ENCODE measurements at regions not wholly inside any gene's neighbourhood (a gene's known extent, or its start where the extent isn't known, plus 50 kb on each side); places are given as distances from the start of the nearest gene placed in this dataset.

DNA sequence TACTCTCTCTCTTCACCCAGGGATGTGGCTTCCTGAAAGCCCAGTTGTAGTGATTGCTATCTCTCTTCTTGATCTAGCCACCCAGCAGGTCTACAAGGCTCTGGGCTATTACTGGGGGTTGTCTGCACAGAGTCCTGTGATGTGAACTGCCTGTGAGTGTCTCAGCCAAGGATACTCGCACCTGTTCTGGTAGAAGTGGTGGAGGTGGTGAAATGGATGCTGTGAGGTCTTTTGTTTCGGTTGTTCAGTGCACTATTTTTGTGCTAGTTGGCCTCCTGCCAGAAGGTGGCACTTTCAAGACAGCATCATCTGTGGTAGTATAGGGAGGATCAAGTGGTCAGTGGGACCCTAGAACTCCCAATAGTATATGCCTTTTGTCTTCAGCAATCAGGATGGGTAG, 268.0 kb downstream of the GABRG1 start:
- no peak overlapping the region for H3K4me3 Mint-ChIP-seq (ENCODE audit: unreplicated experiment)
- intact Hi-C loops (cut with micrococcal nuclease; ENCODE audit: unreplicated experiment) = no loop called here
- no peaks in the 10 kb centered on the region for H3K27me3 Mint-ChIP-seq (ENCODE audit: insufficient read depth, unreplicated experiment)
- H3K4me1 ChIP-seq = no peaks in the 10 kb centered on the region
- POLR2A ChIA-PET = no interaction called here
- no peaks in the 10 kb centered on the region for H3K9me3 Mint-ChIP-seq (ENCODE audit: unreplicated experiment)
- H3K9me3 ChIP-seq = no peaks in the 10 kb centered on the region
- H3K36me3 ChIP-seq (ENCODE audit: control insufficient read depth, insufficient read depth, low read length) = no peaks in the 10 kb centered on the region
- DNase-seq = no peak
- H3K36me3 Mint-ChIP-seq (ENCODE audit: insufficient read depth, unreplicated experiment) = no peaks in the 10 kb centered on the region
- H3K4me3 ChIP-seq (ENCODE audit: low read depth, low read length) = no peak overlapping the region
- TF ChIP-seq, protein P1, sequence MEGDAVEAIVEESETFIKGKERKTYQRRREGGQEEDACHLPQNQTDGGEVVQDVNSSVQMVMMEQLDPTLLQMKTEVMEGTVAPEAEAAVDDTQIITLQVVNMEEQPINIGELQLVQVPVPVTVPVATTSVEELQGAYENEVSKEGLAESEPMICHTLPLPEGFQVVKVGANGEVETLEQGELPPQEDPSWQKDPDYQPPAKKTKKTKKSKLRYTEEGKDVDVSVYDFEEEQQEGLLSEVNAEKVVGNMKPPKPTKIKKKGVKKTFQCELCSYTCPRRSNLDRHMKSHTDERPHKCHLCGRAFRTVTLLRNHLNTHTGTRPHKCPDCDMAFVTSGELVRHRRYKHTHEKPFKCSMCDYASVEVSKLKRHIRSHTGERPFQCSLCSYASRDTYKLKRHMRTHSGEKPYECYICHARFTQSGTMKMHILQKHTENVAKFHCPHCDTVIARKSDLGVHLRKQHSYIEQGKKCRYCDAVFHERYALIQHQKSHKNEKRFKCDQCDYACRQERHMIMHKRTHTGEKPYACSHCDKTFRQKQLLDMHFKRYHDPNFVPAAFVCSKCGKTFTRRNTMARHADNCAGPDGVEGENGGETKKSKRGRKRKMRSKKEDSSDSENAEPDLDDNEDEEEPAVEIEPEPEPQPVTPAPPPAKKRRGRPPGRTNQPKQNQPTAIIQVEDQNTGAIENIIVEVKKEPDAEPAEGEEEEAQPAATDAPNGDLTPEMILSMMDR (IDR thresholded peaks at IDR 0.05; ENCODE audit: insufficient read depth in 1 of 2, low read depth in 1 of 2, low read length in 1 of 2, severe bottlenecking in 1 of 2, unreplicated experiment in 1 of 2) = no peak
- CTCF ChIA-PET = no interaction called here
- H3K27me3 ChIP-seq (replicated peaks; ENCODE audit: control insufficient read depth, insufficient read depth, low read length) = no peaks in the 10 kb centered on the region
- no peak overlapping the region for H3K27ac Mint-ChIP-seq (ENCODE audit: unreplicated experiment)
- no peaks in the 10 kb centered on the region for H3K4me1 Mint-ChIP-seq (ENCODE audit: low read depth, unreplicated experiment)
- no TSS peak for BruUV-seq (replicated peaks)

DNA sequence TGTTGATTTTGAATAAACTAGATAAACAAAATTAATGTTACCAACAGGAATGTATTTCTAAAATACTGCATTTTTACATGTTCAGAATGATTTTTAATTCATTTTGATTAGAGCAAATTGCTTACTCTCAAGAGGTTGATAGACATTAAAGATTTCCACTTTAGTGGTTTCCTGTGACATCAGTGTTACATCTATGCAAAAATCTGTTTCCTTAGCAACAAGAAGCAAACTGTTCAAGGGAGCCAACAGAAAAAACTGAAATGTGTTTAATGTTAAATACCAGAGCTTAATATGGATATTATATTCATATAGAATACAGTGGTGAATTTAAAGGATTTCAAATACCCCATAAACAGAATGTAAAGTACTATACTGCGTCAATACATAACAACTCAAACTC, 277.8 kb downstream of the GABRG1 start:
- DNase-seq = no peak
- no peaks in the 10 kb centered on the region for H3K27me3 ChIP-seq (replicated peaks; ENCODE audit: control insufficient read depth, insufficient read depth, low read length)

DNA sequence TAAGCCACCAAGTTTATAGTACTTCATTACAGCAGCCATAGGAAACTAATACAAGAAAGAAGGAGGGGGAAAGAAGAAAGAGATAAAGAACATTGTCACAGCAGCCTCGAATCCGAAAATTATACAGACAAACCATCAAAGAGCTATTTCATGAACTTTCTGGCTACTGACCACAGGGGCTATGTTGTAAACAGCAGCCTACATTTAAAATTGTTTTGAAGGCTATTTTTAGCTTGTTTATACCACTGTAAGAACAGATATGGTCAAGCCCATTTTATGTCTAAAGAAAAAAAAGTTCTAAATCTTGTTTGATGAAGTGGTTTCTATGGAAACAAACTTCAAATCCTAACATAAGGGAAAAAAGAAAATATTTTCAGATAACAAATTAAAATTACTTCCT, 282.1 kb downstream of the GABRG1 start:
- H3K27ac Mint-ChIP-seq (ENCODE audit: unreplicated experiment) = no peak overlapping the region
- H3K4me3 ChIP-seq (ENCODE audit: low read depth, low read length) = no peak overlapping the region

More for the DNA sequence above, 277.8 kb downstream of the GABRG1 start:
- no peaks in the 10 kb centered on the region for H3K4me1 Mint-ChIP-seq (ENCODE audit: low read depth, unreplicated experiment)
- H3K4me1 ChIP-seq = no peaks in the 10 kb centered on the region
- BruUV-seq (replicated peaks) = no TSS peak
- ChIA-PET CTCF (no interaction called here), POLR2A (no interaction called here)
- no peaks in the 10 kb centered on the region for H3K36me3 Mint-ChIP-seq (ENCODE audit: insufficient read depth, unreplicated experiment)
- H3K4me3 ChIP-seq (ENCODE audit: low read depth, low read length) = no peak overlapping the region
- H3K4me3 Mint-ChIP-seq (ENCODE audit: unreplicated experiment) = no peak overlapping the region
- TF ChIP-seq, protein P1 (IDR thresholded peaks at IDR 0.05; ENCODE audit: insufficient read depth in 1 of 2, low read depth in 1 of 2, low read length in 1 of 2, severe bottlenecking in 1 of 2, unreplicated experiment in 1 of 2) = no peak
- no peaks in the 10 kb centered on the region for H3K9me3 ChIP-seq
- H3K9me3 Mint-ChIP-seq (ENCODE audit: unreplicated experiment) = no peaks in the 10 kb centered on the region
- H3K36me3 ChIP-seq (ENCODE audit: control insufficient read depth, insufficient read depth, low read length) = no peaks in the 10 kb centered on the region
- H3K27ac Mint-ChIP-seq (ENCODE audit: unreplicated experiment) = no peak overlapping the region
- peaks cover 3% of the 10 kb centered on the region for H3K27me3 Mint-ChIP-seq (ENCODE audit: insufficient read depth, unreplicated experiment)
- intact Hi-C loops (cut with micrococcal nuclease; ENCODE audit: unreplicated experiment) = no loop called here

More for the DNA sequence above, 282.1 kb downstream of the GABRG1 start:
- Histone ChIP-seq H3K9me3 (no peaks in the 10 kb centered on the region), H3K4me1 (no peaks in the 10 kb centered on the region), H3K27me3 (replicated peaks; ENCODE audit: control insufficient read depth, insufficient read depth, low read length) (no peaks in the 10 kb centered on the region), H3K36me3 (ENCODE audit: control insufficient read depth, insufficient read depth, low read length) (no peaks in the 10 kb centered on the region)
- intact Hi-C loops (cut with micrococcal nuclease; ENCODE audit: unreplicated experiment) = no loop called here
- no peaks in the 10 kb centered on the region for H3K9me3 Mint-ChIP-seq (ENCODE audit: unreplicated experiment)
- no peak overlapping the region for H3K4me3 Mint-ChIP-seq (ENCODE audit: unreplicated experiment)
- no peaks in the 10 kb centered on the region for H3K36me3 Mint-ChIP-seq (ENCODE audit: insufficient read depth, unreplicated experiment)
- no peak for DNase-seq
- ChIA-PET POLR2A (no interaction called here), CTCF (no interaction called here)
- no TSS peak for BruUV-seq (replicated peaks)
- TF ChIP-seq, protein P1 (IDR thresholded peaks at IDR 0.05; ENCODE audit: insufficient read depth in 1 of 2, low read depth in 1 of 2, low read length in 1 of 2, severe bottlenecking in 1 of 2, unreplicated experiment in 1 of 2) = no peak
- no peaks in the 10 kb centered on the region for H3K4me1 Mint-ChIP-seq (ENCODE audit: low read depth, unreplicated experiment)
- peaks cover 3% of the 10 kb centered on the region for H3K27me3 Mint-ChIP-seq (ENCODE audit: insufficient read depth, unreplicated experiment)

Data from Caco-2 (cell line).